Epithelial cell of esophagus (primary cell): ENCODE measurements at regions not wholly inside any gene's neighbourhood (a gene's known extent, or its start where the extent isn't known, plus 50 kb on each side); places are given as distances from the start of the nearest gene placed in this dataset.

ENCODE experiments used
- DNase-seq: peaks from one replicate; pipeline ENCODE4 v3.0.0; 2010; ENCODE audit warnings: low read depth
- H3K4me3 ChIP-seq: 2 replicates; pipeline ENCODE4 v1.5.1; 2011; ENCODE audit warnings: mild to moderate bottlenecking, low read length, control low read depth
- CTCF ChIP-seq: IDR thresholded peaks from 2 replicates; pipeline ENCODE4 v1.5.1; 2011; ENCODE audit warnings: low read depth, mild to moderate bottlenecking, low read length, control low read depth, inconsistent platforms; ENCODE audit not compliant: insufficient read depth; ENCODE audit errors: missing control alignments

DNA sequence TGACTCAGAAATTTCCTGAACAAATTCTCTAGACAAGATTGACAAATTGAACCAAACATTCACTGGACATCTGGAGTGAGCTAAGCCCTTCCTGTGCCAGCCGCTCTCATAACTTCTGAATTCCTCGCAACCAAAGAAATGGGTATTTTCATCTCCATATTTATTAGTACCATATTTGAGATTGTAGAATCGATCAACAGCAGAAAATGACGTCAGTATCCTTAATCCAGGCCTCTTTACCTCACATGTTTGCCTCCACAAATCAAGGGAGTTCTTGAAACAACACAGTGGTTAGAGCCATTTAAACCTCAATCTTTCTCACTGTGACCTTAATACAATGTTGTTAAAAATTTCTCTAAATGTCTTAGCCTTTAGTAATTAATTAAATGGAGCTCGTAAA, 735.6 kb upstream of the SORCS1 start:
- H3K4me3 ChIP-seq = no peak overlapping the region
- no peak for DNase-seq
- TF ChIP-seq CTCF = no peak

DNA sequence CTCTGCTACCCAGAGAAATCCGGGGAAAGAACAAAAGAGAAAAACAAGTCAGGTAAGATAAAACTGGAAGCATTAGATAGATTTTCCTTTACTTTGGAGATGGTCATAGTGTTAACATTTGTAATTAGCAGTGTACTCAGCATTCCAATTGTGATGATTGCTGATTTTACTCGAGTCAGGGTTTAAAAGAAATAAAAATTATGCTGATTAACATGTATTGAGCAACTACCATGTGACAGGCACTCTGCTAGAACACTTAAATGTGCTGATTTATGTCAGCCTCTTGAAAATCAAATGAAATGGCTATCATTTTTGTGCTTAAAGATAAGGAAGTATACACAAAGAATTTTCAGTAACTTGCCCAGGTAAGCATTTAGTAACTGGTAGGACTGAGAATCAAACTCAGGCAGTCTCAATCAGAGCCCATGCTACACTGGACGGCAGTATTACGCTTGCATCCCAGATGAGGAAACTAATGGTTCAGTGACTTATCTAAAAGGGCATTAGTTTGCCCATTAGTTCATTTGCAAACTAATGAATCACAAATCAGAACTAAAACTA, 735.1 kb upstream of the SORCS1 start:
- no peak overlapping the region for H3K4me3 ChIP-seq
- TF ChIP-seq CTCF = no peak
- DNase-seq = no peak

- no peak for TF ChIP-seq CTCF
- no peak overlapping the region for H3K4me3 ChIP-seq
- DNase-seq = peak; percentile 69
These were observed 734.6 kb upstream of the SORCS1 start for GRCh38 chr10:107899075-107899474.

DNA sequence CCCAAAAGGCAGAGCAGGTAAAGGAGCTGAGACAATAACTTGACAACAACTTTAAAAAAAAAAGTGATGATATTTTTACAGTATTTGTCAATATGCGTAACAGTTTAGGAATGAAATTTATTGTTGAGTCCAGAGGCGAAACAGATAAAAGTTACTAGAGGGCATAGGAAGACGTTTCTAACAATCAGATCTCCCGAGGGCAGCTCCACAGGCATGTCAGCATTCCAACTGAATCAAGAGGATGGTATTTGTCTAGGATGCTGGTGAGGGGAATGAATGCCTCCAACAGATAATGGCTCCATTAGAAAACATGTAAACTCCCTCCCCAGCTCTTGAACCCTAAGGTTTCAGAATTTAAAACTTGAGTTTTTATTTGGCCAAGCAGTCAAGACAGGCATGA, 733.9 kb upstream of the SORCS1 start:
- H3K4me3 ChIP-seq = no peak overlapping the region
- no peak for DNase-seq
- no peak for TF ChIP-seq CTCF

GRCh38 chr10:107894516-107894915, 730.0 kb upstream of the SORCS1 start:
- DNase-seq = no peak
- TF ChIP-seq CTCF = no peak
- H3K4me3 ChIP-seq = no peak overlapping the region

DNA sequence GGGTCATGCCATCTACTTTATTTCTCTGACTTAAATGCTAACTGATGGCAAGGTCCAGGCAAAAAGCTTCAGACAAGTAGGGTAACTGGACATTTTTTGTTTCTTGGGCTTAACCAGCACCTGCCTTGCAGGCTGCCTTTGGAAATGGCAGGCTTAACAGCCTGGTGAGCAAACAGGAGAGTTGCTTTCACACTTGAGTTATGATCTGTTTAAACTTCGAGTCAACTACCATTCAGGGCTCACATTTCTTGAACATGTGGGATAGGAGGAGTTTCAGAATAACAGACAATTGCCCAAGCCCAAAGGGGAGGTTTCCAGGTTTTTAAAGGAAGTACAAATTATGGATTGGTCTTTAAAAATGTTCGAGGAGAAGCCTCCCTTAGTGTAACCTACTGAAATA, 724.6 kb upstream of the SORCS1 start:
- TF ChIP-seq CTCF = no peak
- no peak for DNase-seq

DNA sequence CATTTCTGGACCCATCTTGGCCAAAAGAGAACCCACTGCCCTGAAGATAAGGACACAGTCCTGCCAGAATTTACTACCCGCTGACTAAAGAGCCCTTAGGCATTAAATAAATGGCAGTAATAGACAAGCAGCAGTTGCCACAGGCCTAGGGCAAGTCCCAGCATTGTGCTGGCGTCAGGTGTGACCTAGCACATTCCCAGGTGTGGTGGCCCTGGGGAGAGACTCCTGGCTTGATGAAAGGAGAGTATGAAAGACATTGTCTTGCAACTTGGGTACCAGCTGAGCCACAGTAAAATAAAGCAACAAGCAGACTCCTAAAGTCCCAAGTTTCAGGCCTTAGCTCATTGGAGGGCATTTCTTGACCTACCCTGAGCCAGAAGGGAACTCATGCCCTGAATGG, 715.7 kb upstream of the SORCS1 start:
- TF ChIP-seq CTCF = no peak
- H3K4me3 ChIP-seq = no peak overlapping the region
- DNase-seq = peak; percentile 30

More for the DNA sequence above, 724.6 kb upstream of the SORCS1 start:
- no peak overlapping the region for H3K4me3 ChIP-seq
